Keratinocyte (primary cell): ENCODE measurements at regions not wholly inside any gene's neighbourhood (a gene's known extent, or its start where the extent isn't known, plus 50 kb on each side); places are given as distances from the start of the nearest gene placed in this dataset.

Source experiments
- DNase-seq: peaks from one replicate; pipeline ENCODE4 v3.0.0-alpha.2; 2011; ENCODE audit warnings: low read depth, missing footprints, low spot score
- FAIRE-seq: peaks from 2 replicates; lab custom pipeline; 2011; peaks lifted over from hg19 to GRCh38; lab: Jason Lieb, UNC
- H2AFZ ChIP-seq: 2 replicates; pipeline ENCODE4 v1.6.0; 2012; ENCODE audit warnings: low read length, control low read depth, inconsistent platforms; ENCODE audit not compliant: control insufficient read depth
- H3K27ac ChIP-seq: 2 replicates; pipeline ENCODE4 v1.5.1; 2011; ENCODE audit warnings: low read length; ENCODE audit not compliant: control insufficient read depth, insufficient read depth
- H3K27me3 ChIP-seq: 3 replicates; pipeline ENCODE4 v1.6.0; 2011; ENCODE audit warnings: low read length; ENCODE audit not compliant: control insufficient read depth, insufficient read depth; ENCODE audit errors: extremely low read depth
- H3K36me3 ChIP-seq, 2 experiments: 2 replicates in 1 of 2; 3 replicates in 1 of 2; pipeline ENCODE4 v1.5.1; 2011; ENCODE audit warnings: low read length in 2 of 2, mild to moderate bottlenecking in 1 of 2; ENCODE audit not compliant: control insufficient read depth in 2 of 2, insufficient read depth in 2 of 2; ENCODE audit errors: extremely low read depth in 1 of 2
- H3K4me1 ChIP-seq: 3 replicates; pipeline ENCODE4 v1.5.1; 2011; ENCODE audit warnings: low read length; ENCODE audit not compliant: control insufficient read depth, insufficient read depth; ENCODE audit errors: extremely low read depth
- H3K4me2 ChIP-seq: 3 replicates; pipeline ENCODE4 v1.6.0; 2011; ENCODE audit warnings: low read depth, low read length; ENCODE audit not compliant: control insufficient read depth, insufficient read depth; ENCODE audit errors: extremely low read depth
- H3K4me3 ChIP-seq, 3 experiments: fragments of 200-600 bp in 1 of 3; sonication (generic) in 1 of 3; 2 replicates in 2 of 3; 3 replicates in 1 of 3; pipeline ENCODE4 v1.5.1; 2011 to 2016; ENCODE audit warnings: low read length in 3 of 3, mild to moderate bottlenecking in 3 of 3, control low read depth in 2 of 3, inconsistent platforms in 1 of 3, low read depth in 1 of 3, mixed read lengths in 1 of 3, mixed run types in 1 of 3, moderate library complexity in 1 of 3; ENCODE audit not compliant: control insufficient read depth in 2 of 3, insufficient read depth in 2 of 3; ENCODE audit errors: extremely low read depth in 1 of 3
- H3K79me2 ChIP-seq: 2 replicates; pipeline ENCODE4 v1.6.0; 2012; ENCODE audit warnings: low read length; ENCODE audit not compliant: control insufficient read depth, insufficient read depth
- H3K9ac ChIP-seq: 3 replicates; pipeline ENCODE4 v1.6.0; 2011; ENCODE audit warnings: low read length; ENCODE audit not compliant: control insufficient read depth, insufficient read depth; ENCODE audit errors: extremely low read depth
- H3K9me1 ChIP-seq: 3 replicates; pipeline ENCODE4 v1.6.0; 2011; ENCODE audit warnings: low read length; ENCODE audit not compliant: control insufficient read depth, insufficient read depth; ENCODE audit errors: extremely low read depth
- H3K9me3 ChIP-seq: 2 replicates; pipeline ENCODE4 v1.5.1; 2012; ENCODE audit warnings: low read depth, low read length; ENCODE audit not compliant: control insufficient read depth
- H4K20me1 ChIP-seq: 3 replicates; pipeline ENCODE4 v1.6.0; 2011; ENCODE audit warnings: low read length; ENCODE audit not compliant: control insufficient read depth, insufficient read depth; ENCODE audit errors: extremely low read depth
- CTCF ChIP-seq, 3 experiments: IDR thresholded peaks in 1 of 3; conservative IDR thresholded peaks in 1 of 3; optimal IDR thresholded peaks in 1 of 3; 2 replicates in 2 of 3; 3 replicates in 1 of 3; pipeline versions ENCODE3 to v1.5.1; 2011; ENCODE audit warnings: low read length in 3 of 3, mild to moderate bottlenecking in 3 of 3, moderate library complexity in 2 of 3, control low read depth in 1 of 3, inconsistent platforms in 1 of 3; ENCODE audit not compliant: insufficient read depth in 2 of 3; ENCODE audit errors: extremely low read depth in 1 of 3
- EZH2 ChIP-seq: IDR thresholded peaks from one replicate; pipeline ENCODE4 v1.6.1; 2012; ENCODE audit warnings: inconsistent platforms, mild to moderate bottlenecking, low read length, moderate library complexity
- dilution Hi-C: fragments of 300-500 bp; cut with MboI; formaldehyde crosslinking; loops from one replicate; pipeline ENCODE4 v1.7.0; 2020; ENCODE audit warnings: low sequenced_read_pairs; ENCODE audit not compliant: extremely low pct_ligation_motif_present

GRCh38 chr4:169338241-169338640 lies 67.5 kb upstream of the SH3RF1 start:
- Histone ChIP-seq H4K20me1 (no peaks in the 10 kb centered on the region), H3K27me3 (no peaks in the 10 kb centered on the region), H3K27ac (no peak overlapping the region), H3K4me3 (no peak overlapping the region), H3K4me1 (peaks cover 24% of the 10 kb centered on the region), H2AFZ (no peak overlapping the region), H3K79me2 (no peaks in the 10 kb centered on the region), H3K36me3 (no peaks in the 10 kb centered on the region), H3K9ac (no peak overlapping the region), H3K9me1 (no peaks in the 10 kb centered on the region), H3K4me2 (no peak overlapping the region), H3K9me3 (no peaks in the 10 kb centered on the region)
- DNase-seq (no peak), FAIRE-seq (peak; percentile 65)
- no peak for TF ChIP-seq CTCF (optimal IDR thresholded peaks at IDR 0.05 in 1 of 3, IDR thresholded peaks at IDR 0.05 in 1 of 3, conservative IDR thresholded peaks at IDR 0.05 in 1 of 3; ENCODE audit: extremely low read depth in 1 of 3, insufficient read depth in 2 of 3, low read length in 3 of 3)
- TF ChIP-seq EZH2: no peak
- dilution Hi-C loops: no loop called here

DNA sequence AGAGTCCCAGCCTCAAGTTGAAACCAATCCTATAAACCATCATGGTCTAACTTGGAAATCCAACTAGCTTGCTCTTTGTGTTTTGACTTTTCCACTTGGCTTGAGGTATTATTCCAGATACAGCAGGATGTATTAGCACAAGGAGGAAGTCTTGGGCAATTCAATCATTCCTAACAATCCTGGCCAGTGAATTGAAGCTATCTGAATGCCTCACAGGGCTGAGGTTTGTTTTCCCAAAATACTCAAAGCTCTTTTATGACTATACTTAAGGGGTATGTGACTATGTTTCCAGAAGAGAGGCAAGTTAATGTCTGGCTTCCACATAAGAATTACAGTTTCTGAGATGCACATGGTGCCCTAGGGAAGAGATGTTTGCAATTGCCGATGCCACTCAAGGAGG lies 66.8 kb upstream of the SH3RF1 start:
- Histone ChIP-seq H2AFZ (no peak overlapping the region), H3K9me3 (no peaks in the 10 kb centered on the region), H3K4me2 (no peak overlapping the region), H4K20me1 (no peaks in the 10 kb centered on the region), H3K79me2 (no peaks in the 10 kb centered on the region), H3K9ac (no peak overlapping the region), H3K4me1 (peaks cover 24% of the 10 kb centered on the region), H3K9me1 (no peaks in the 10 kb centered on the region), H3K27me3 (no peaks in the 10 kb centered on the region), H3K27ac (no peak overlapping the region), H3K36me3 (no peaks in the 10 kb centered on the region), H3K4me3 (no peak overlapping the region)
- TF ChIP-seq CTCF (optimal IDR thresholded peaks at IDR 0.05 in 1 of 3, IDR thresholded peaks at IDR 0.05 in 1 of 3, conservative IDR thresholded peaks at IDR 0.05 in 1 of 3; ENCODE audit: extremely low read depth in 1 of 3, insufficient read depth in 2 of 3, low read length in 3 of 3) (no peak), EZH2 (no peak)
- FAIRE-seq: peak; percentile 84
- no peak for DNase-seq
- dilution Hi-C loops: no loop called here
